Smooth muscle cell (in vitro differentiated cells): ENCODE measurements at regions not wholly inside any gene's neighbourhood (a gene's known extent, or its start where the extent isn't known, plus 50 kb on each side); places are given as distances from the start of the nearest gene placed in this dataset.
"Not testable (repeated sequence)": the region's sequence is repeated elsewhere in the genome, so short reads cannot be mapped to it uniquely, and the experiment has no call there.

Experiments used
- DNase-seq: peaks from one replicate; lab custom pipeline; 2025; ENCODE audit not compliant: unreplicated experiment; lab: John Stamatoyannopoulos, UW
- H2AFZ ChIP-seq: fragments of 200-600 bp; sonication (generic); 2 replicates; pipeline ENCODE4 v1.6.0; 2016; ENCODE audit warnings: antibody characterized with exemption, low read depth, mild to moderate bottlenecking
- H3F3A ChIP-seq: fragments of 200-600 bp; sonication (generic); 2 replicates; pipeline ENCODE4 v1.6.0; 2017; ENCODE audit warnings: antibody characterized with exemption, low read depth
- H3K27ac ChIP-seq: fragments of 200-600 bp; sonication (generic); 2 replicates; pipeline ENCODE4 v1.5.1; 2016; ENCODE audit warnings: low read depth, mild to moderate bottlenecking
- H3K27me3 ChIP-seq: fragments of 200-600 bp; sonication (generic); 2 replicates; pipeline ENCODE4 v1.6.1; 2016; ENCODE audit warnings: low read depth, mild to moderate bottlenecking
- H3K36me3 ChIP-seq: fragments of 200-600 bp; sonication (generic); 2 replicates; pipeline ENCODE4 v1.5.1; 2016; ENCODE audit warnings: low read depth
- H3K4me1 ChIP-seq: fragments of 200-600 bp; sonication (generic); 2 replicates; pipeline ENCODE4 v1.5.1; 2016; ENCODE audit warnings: low read depth
- H3K4me2 ChIP-seq: fragments of 200-600 bp; sonication (generic); 2 replicates; pipeline ENCODE4 v1.6.0; 2016; ENCODE audit warnings: mild to moderate bottlenecking
- H3K4me3 ChIP-seq: fragments of 200-600 bp; sonication (generic); 2 replicates; pipeline ENCODE4 v1.5.1; 2016; ENCODE audit warnings: mild to moderate bottlenecking
- H3K79me2 ChIP-seq: fragments of 200-600 bp; sonication (generic); 2 replicates; pipeline ENCODE4 v1.6.0; 2016; ENCODE audit warnings: low read depth, mild to moderate bottlenecking
- H3K9ac ChIP-seq: fragments of 200-600 bp; sonication (generic); 2 replicates; pipeline ENCODE4 v1.6.0; 2016; ENCODE audit warnings: low read depth
- H3K9me3 ChIP-seq: fragments of 200-600 bp; sonication (generic); replicated peaks from 2 replicates; pipeline ENCODE4 v1.5.1; 2016; ENCODE audit warnings: low read depth
- H4K20me1 ChIP-seq: fragments of 200-600 bp; sonication (generic); 2 replicates; pipeline ENCODE4 v1.6.0; 2016; ENCODE audit warnings: low read depth
- CTCF ChIP-seq: fragments of 200-600 bp; sonication (generic); IDR thresholded peaks from 2 replicates; pipeline ENCODE4 v1.5.1; 2017; ENCODE audit warnings: borderline replicate concordance, mild to moderate bottlenecking, antibody characterized with exemption; ENCODE audit not compliant: insufficient read depth, poor library complexity, severe bottlenecking
- WGBS: methylation state at CpG from one replicate; pipeline ENCODE4 v1.1.7; 2016; ENCODE audit warnings: low lambda C conversion rate; 5-methylcytosine and 5-hydroxymethylcytosine counted together

GRCh38 chr22:23459645-23460516 lies 120.2 kb downstream of the IGLL1 start:
- H2AFZ ChIP-seq, H3K9me3 ChIP-seq, DNase-seq, H3K27ac ChIP-seq, H3K4me3 ChIP-seq, H3F3A ChIP-seq, H3K9ac ChIP-seq, H3K4me2 ChIP-seq, H3K27me3 ChIP-seq, H3K4me1 ChIP-seq, H4K20me1 ChIP-seq, H3K79me2 ChIP-seq, H3K36me3 ChIP-seq: not testable (repeated sequence)
- 83% methylated on average over 17 of the region's 24 CpGs for whole genome bisulfite sequencing

- Histone ChIP-seq H3F3A (no peaks in the 10 kb centered on the region), H3K4me2 (no peak overlapping the region), H2AFZ (no peak overlapping the region), H3K9ac (no peak overlapping the region), H3K27me3 (no peaks in the 10 kb centered on the region), H3K9me3 (no peaks in the 10 kb centered on the region), H3K79me2 (no peaks in the 10 kb centered on the region), H4K20me1 (no peaks in the 10 kb centered on the region), H3K4me1 (no peaks in the 10 kb centered on the region), H3K4me3 (no peak overlapping the region), H3K27ac (no peak overlapping the region), H3K36me3 (no peaks in the 10 kb centered on the region)
- DNase-seq, result no peak
- 97% methylated on average over 61 of the region's 64 CpGs for WGBS
- no peak for TF ChIP-seq CTCF
Observed at GRCh38 chr22:23458663-23459541, 121.2 kb downstream of the IGLL1 start.

GRCh38 chr22:23457380-23457985 lies 122.6 kb downstream of the IGLL1 start:
- Histone ChIP-seq H3K27ac (no peak overlapping the region), H3K4me1 (no peaks in the 10 kb centered on the region), H3K4me3 (no peak overlapping the region), H3K9ac (no peak overlapping the region), H3K36me3 (no peaks in the 10 kb centered on the region), H3K27me3 (no peaks in the 10 kb centered on the region), H3K9me3 (no peaks in the 10 kb centered on the region), H2AFZ (no peak overlapping the region), H3K79me2 (no peaks in the 10 kb centered on the region), H4K20me1 (no peaks in the 10 kb centered on the region), H3K4me2 (no peak overlapping the region), H3F3A (no peaks in the 10 kb centered on the region)
- no peak for DNase-seq
- no peak for TF ChIP-seq CTCF
- 85% methylated on average over 21 of the region's 21 CpGs for WGBS

GRCh38 chr22:23456666-23457379 lies 123.3 kb downstream of the IGLL1 start:
- H3F3A ChIP-seq, H3K27ac ChIP-seq, H4K20me1 ChIP-seq, DNase-seq, H3K27me3 ChIP-seq, H3K9me3 ChIP-seq, H3K36me3 ChIP-seq, H3K79me2 ChIP-seq, H3K4me2 ChIP-seq, H2AFZ ChIP-seq, H3K4me1 ChIP-seq, H3K9ac ChIP-seq, H3K4me3 ChIP-seq: not testable (repeated sequence)
- WGBS, result 82% methylated on average over 27 of the region's 27 CpGs

- not testable (repeated sequence) for H3K4me3 ChIP-seq, H3K4me2 ChIP-seq
- 78% methylated on average over 9 of the region's 9 CpGs for WGBS
Observed at GRCh38 chr22:23454345-23454744, 125.7 kb downstream of the IGLL1 start.

More at GRCh38 chr22:23454345-23454744, 125.7 kb downstream of the IGLL1 start:
- H3K79me2 ChIP-seq, H4K20me1 ChIP-seq, H2AFZ ChIP-seq, H3K4me1 ChIP-seq, H3K27ac ChIP-seq, H3F3A ChIP-seq, H3K9me3 ChIP-seq, DNase-seq, H3K36me3 ChIP-seq, H3K27me3 ChIP-seq, H3K9ac ChIP-seq: not testable (repeated sequence)
